SK-N-SH treated with all-trans-retinoic acid at 6 μM for 48 hours (cell line): ENCODE measurements at regions not wholly inside any gene's neighbourhood (a gene's known extent, or its start where the extent isn't known, plus 50 kb on each side); places are given as distances from the start of the nearest gene placed in this dataset.

Experiments
- ARNTL ChIP-seq: fragments of 450-650 bp; formaldehyde crosslinking; IDR thresholded peaks from 2 replicates; pipeline ENCODE4 v1.5.0; 2020; ENCODE audit warnings: low read depth, mild to moderate bottlenecking, moderate library complexity, borderline replicate concordance
- CSRNP3 ChIP-seq: fragments of 250-450 bp; sonication (Bioruptor Pico); IDR thresholded peaks from 2 replicates; pipeline ENCODE4 v1.5.1; 2021; ENCODE audit warnings: mild to moderate bottlenecking, moderate library complexity
- GLIS3 ChIP-seq: fragments of 250-450 bp; sonication (Bioruptor Pico); IDR thresholded peaks from 2 replicates; pipeline ENCODE4 v1.5.0; 2020; ENCODE audit warnings: mild to moderate bottlenecking, moderate library complexity
- ISL1 ChIP-seq: fragments of 250-450 bp; sonication (Bioruptor Pico); IDR thresholded peaks from 2 replicates; pipeline ENCODE4 v2.1.2; 2022; ENCODE audit warnings: mild to moderate bottlenecking, moderate library complexity
- POU6F1 ChIP-seq: fragments of 250-450 bp; sonication (Bioruptor Pico); IDR thresholded peaks from 2 replicates; pipeline ENCODE4 v1.8.0; 2021; ENCODE audit warnings: low read depth, mild to moderate bottlenecking, moderate library complexity, borderline replicate concordance
- ZFP30 ChIP-seq: fragments of 450-650 bp; formaldehyde crosslinking; IDR thresholded peaks from 2 replicates; pipeline ENCODE4 v1.5.0; 2022; ENCODE audit warnings: mild to moderate bottlenecking, moderate library complexity
- ZNF70 ChIP-seq: fragments of 450-650 bp; formaldehyde crosslinking; IDR thresholded peaks from 2 replicates; pipeline ENCODE4 v1.5.0; 2020; ENCODE audit warnings: mild to moderate bottlenecking, moderate library complexity

- no peak for TF ChIP-seq CSRNP3 (CRISPR knock-in tag)
- no peak for TF ChIP-seq ZFP30 (CRISPR knock-in tag)
- no peak for TF ChIP-seq ZNF70 (CRISPR knock-in tag)
- TF ChIP-seq POU6F1, result no peak
- TF ChIP-seq ISL1 (CRISPR knock-in tag), result no peak
- no peak for TF ChIP-seq GLIS3
- TF ChIP-seq ARNTL, result no peak
Observed at GRCh38 chr4:177175473-177175872, 134.2 kb upstream of the NEIL3 start.
